Colonic mucosa (tissue), 4 donors: ENCODE measurements at regions not wholly inside any gene's neighbourhood (a gene's known extent, or its start where the extent isn't known, plus 50 kb on each side); places are given as distances from the start of the nearest gene placed in this dataset.
A peak's percentile ranks its signal among the peaks of the same experiment; 100 is the strongest.

Source experiments
- DNase-seq: peaks from one replicate; pipeline ENCODE4 v3.0.0-alpha.2; 2020
- H3K27ac ChIP-seq: fragments of 200-600 bp; one replicate; pipeline ENCODE4 v1.8.0; 2021
- H3K27me3 ChIP-seq: fragments of 200-600 bp; one replicate; pipeline ENCODE4 v1.8.0; 2021
- H3K36me3 ChIP-seq: fragments of 200-600 bp; one replicate; pipeline ENCODE4 v1.8.0; 2021
- H3K4me1 ChIP-seq: fragments of 200-600 bp; one replicate; pipeline ENCODE4 v1.8.0; 2021; ENCODE audit warnings: mild to moderate bottlenecking
- H3K4me3 ChIP-seq: fragments of 200-600 bp; one replicate; pipeline ENCODE4 v1.8.0; 2021
- H3K9ac ChIP-seq, 2 donors: one replicate each; pipeline ENCODE4 v1.7.0; 2013; ENCODE audit warnings: control low read depth in 2 of 2, low read depth in 2 of 2, low read length in 2 of 2
- H3K9me3 ChIP-seq: fragments of 200-600 bp; one replicate; pipeline ENCODE4 v1.8.0; 2021
- intact Hi-C: fragments of 100-400 bp; cut with DNase I; formaldehyde crosslinking; loops from one replicate; pipeline ENCODE4 v1.14.1; 2022
- TF ChIP-seq, protein P1 (sequence below): fragments of 200-600 bp; IDR thresholded peaks from one replicate; pipeline ENCODE4 v1.8.0; 2022; ENCODE audit warnings: antibody characterized with exemption, mild to moderate bottlenecking
- donor health status: healthy.
- donor health status: DM: no; HTN: no; CAD: no.
- donor health status: DM: no; HTN: no; CAD: no.

DNA sequence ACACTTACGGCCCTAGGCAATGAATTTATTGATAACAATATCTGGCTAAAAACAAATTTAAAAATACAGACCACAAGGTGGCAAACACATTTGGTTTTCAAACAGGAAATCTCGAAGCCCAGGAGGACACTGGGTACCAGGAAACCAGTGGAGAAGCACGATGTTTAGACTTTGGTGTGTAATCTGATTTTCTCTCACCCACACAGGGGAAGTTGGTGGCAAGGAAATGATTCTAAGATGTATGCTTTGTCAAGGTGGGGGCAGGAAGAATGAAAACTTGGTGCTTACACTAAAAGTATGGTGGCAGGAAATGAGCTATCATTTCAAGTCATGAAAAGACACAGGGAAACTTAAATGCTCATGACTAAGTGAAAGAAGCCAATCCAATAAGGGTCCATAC lies 113.2 kb upstream of the ANKRD1 start:
- no peak for DNase-seq
- Histone ChIP-seq H3K9ac (no peak overlapping the region), H3K4me1 (no peaks in the 10 kb centered on the region), H3K9me3 (no peaks in the 10 kb centered on the region), H3K36me3 (no peaks in the 10 kb centered on the region), H3K4me3 (no peak overlapping the region), H3K27me3 (no peaks in the 10 kb centered on the region), H3K27ac (no peak overlapping the region)
- intact Hi-C loops: no loop called here
- TF ChIP-seq, protein P1, sequence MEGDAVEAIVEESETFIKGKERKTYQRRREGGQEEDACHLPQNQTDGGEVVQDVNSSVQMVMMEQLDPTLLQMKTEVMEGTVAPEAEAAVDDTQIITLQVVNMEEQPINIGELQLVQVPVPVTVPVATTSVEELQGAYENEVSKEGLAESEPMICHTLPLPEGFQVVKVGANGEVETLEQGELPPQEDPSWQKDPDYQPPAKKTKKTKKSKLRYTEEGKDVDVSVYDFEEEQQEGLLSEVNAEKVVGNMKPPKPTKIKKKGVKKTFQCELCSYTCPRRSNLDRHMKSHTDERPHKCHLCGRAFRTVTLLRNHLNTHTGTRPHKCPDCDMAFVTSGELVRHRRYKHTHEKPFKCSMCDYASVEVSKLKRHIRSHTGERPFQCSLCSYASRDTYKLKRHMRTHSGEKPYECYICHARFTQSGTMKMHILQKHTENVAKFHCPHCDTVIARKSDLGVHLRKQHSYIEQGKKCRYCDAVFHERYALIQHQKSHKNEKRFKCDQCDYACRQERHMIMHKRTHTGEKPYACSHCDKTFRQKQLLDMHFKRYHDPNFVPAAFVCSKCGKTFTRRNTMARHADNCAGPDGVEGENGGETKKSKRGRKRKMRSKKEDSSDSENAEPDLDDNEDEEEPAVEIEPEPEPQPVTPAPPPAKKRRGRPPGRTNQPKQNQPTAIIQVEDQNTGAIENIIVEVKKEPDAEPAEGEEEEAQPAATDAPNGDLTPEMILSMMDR: no peak

DNA sequence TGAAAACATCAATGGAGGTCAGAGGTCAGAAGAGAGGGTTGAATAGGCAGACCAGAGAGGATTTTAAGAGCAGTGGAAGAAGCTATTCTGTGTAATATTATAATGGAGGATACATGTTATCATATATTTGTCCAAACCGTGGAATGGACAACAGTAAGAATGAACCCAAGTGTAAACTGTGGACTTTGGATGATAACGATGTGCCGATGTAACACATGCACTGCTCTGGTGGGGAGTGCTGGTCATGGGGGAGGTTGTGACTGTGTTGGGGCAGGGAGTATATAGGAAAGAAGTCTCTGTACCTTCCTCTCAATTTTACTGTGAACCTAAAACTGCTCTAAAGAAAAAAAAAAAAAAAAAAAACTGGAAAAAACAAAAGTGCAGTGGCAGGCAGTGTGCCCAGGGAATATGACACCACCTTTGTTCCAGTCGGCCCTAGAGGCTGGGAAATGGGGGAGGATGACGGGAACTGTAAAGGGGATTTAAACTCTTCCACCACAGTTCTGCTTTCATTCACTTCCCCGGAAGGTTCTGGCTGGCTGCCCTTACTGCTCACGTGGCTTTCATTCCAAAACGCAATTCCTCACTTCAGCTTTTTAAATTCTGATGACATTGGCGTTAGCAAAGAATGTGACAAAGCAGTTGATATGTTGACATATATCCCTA lies 113.7 kb upstream of the ANKRD1 start:
- intact Hi-C loops: no loop called here
- H3K4me1 ChIP-seq: no peaks in the 10 kb centered on the region
- H3K27ac ChIP-seq: no peak overlapping the region
- no peak overlapping the region for H3K4me3 ChIP-seq
- no peaks in the 10 kb centered on the region for H3K9me3 ChIP-seq
- no peak overlapping the region for H3K9ac ChIP-seq
- H3K27me3 ChIP-seq: no peaks in the 10 kb centered on the region
- TF ChIP-seq, protein P1: no peak
- H3K36me3 ChIP-seq: no peaks in the 10 kb centered on the region
- DNase-seq: peak; percentile 34

DNA sequence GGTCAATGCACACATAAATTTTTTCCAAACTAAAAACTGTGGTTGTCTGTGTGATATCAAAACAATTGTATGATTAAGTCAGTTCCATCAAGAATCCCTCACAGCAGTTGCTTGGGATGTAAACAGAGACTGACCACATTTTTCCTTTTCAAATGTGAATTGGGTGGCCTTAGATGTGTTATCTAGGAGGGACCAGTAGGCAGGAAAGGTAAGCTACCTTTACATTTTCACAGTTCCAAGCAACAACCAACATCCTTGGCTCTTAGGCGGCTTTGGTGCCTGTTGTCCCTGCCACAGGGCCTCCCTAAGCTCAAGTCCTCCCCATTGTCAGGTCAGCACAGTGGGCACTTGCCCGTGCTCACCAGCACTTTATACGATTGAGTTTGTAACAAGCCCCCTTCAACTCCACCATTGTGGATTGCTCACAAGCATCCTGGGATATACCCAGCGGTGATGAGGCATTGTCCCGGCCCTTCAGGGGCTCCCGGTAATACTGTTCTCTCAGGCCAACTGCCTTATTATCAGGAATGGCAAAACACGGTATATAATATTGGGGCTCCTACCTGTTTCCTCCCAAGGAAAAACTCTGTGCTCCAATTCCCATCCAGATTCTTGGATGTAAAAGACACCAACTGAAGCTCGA lies 114.9 kb upstream of the ANKRD1 start:
- intact Hi-C loops: no loop called here
- H3K9ac ChIP-seq: no peak overlapping the region
- no peaks in the 10 kb centered on the region for H3K36me3 ChIP-seq
- H3K27me3 ChIP-seq: no peaks in the 10 kb centered on the region
- DNase-seq: no peak
- H3K4me1 ChIP-seq: no peaks in the 10 kb centered on the region
- TF ChIP-seq, protein P1: no peak
- no peaks in the 10 kb centered on the region for H3K9me3 ChIP-seq
- H3K4me3 ChIP-seq: no peak overlapping the region
- H3K27ac ChIP-seq: no peak overlapping the region

DNA sequence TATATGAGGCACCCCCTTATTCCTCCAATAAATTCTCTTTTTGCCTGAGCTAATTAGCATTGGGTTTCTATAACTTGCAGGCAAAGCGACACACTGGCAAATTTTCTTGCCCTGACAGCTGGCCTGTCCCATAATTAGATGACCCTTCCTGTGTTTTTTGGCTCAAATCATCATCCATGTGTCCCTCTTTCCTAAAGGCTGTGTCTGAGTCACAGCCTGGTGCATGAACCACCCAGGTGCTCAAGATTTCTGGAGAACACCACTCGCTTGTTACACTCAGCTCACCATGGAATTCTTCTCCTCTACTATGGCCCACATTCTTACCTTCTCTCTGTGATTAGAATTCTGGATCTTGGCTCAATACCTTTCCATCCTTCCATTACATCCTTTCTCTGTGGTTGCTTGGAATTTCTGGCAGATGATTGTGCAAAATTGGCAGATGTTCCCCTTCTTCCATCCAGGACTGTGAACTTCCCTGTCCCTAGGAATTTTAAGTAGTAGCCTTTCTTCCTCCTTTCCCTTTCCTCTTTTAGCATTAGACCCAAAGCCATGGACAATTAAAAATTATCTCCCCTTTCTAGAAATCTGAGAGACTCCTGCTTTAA lies 116.0 kb upstream of the ANKRD1 start:
- TF ChIP-seq, protein P1: no peak
- no peaks in the 10 kb centered on the region for H3K4me1 ChIP-seq
- intact Hi-C loops: no loop called here
- DNase-seq: no peak
- H3K9me3 ChIP-seq: no peaks in the 10 kb centered on the region
- no peak overlapping the region for H3K4me3 ChIP-seq
- no peak overlapping the region for H3K9ac ChIP-seq
- no peak overlapping the region for H3K27ac ChIP-seq
- no peaks in the 10 kb centered on the region for H3K27me3 ChIP-seq
- no peaks in the 10 kb centered on the region for H3K36me3 ChIP-seq

DNA sequence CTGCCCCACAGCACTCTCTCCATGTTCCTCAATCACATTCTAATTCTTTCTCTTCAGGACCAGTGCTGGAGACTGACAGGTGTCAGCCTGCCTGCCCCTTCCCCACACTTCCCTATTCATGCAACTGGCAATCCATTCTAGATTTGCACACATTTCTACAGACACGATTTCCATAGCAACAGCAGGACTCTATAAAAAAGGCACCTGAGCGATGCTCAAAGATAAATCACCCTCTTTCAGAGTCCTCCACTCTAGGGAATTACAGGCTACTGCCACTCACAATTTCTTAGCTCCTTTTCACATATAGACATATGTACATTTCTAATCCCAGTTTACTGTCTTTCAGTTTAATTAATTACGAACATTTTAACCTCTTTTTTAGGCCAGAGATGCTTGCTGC lies 118.1 kb upstream of the ANKRD1 start:
- no peaks in the 10 kb centered on the region for H3K27me3 ChIP-seq

More for the DNA sequence above, 118.1 kb upstream of the ANKRD1 start:
- H3K4me3 ChIP-seq: no peak overlapping the region
- intact Hi-C loops: no loop called here
- no peaks in the 10 kb centered on the region for H3K9me3 ChIP-seq
- TF ChIP-seq, protein P1: no peak
- no peaks in the 10 kb centered on the region for H3K4me1 ChIP-seq
- H3K27ac ChIP-seq: no peak overlapping the region
- H3K36me3 ChIP-seq: no peaks in the 10 kb centered on the region
- no peak overlapping the region for H3K9ac ChIP-seq
- DNase-seq: no peak
